ENCODE measurements at regions not wholly inside any gene's neighbourhood (a gene's known extent, or its start where the extent isn't known, plus 50 kb on each side); places are given as distances from the start of the nearest gene placed in this dataset.

DNA sequence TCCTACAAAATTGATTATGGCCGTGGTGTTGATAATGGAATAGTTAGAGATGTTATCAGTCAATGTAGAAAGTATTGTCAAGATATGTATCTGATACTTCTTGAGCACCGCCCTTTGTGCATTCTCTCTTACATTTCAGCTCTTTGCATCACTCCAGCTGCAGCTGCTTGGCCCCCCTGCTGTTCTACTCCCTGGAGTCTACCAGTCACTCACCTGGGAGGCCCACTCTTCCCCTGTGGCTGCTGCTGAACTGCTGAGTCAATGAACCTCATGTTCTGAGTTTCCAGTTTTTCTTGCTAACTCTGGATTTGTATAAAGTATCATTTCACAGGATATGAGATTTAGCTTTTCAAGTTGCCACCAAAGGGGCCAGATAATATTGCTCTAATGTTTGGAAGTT is 312.8 kb upstream of the SLC16A7 start:
- Histone ChIP-seq H3K27me3 (ENCODE audit: control insufficient read depth in 1 of 2, insufficient read depth in 2 of 2, low read length in 2 of 2) (no peaks in the 10 kb centered on the region), H3K4me1 (ENCODE audit: insufficient read depth, low read length) (no peaks in the 10 kb centered on the region), H4K20me1 (ENCODE audit: insufficient read depth, low read length) (no peaks in the 10 kb centered on the region), H2AFZ (ENCODE audit: low read length) (no peak overlapping the region), H3K36me3 (replicated peaks in 1 of 2; ENCODE audit: control insufficient read depth in 1 of 2, insufficient read depth in 2 of 2, low read length in 2 of 2) (no peaks in the 10 kb centered on the region), H3K79me2 (ENCODE audit: insufficient read depth, low read length) (no peaks in the 10 kb centered on the region), H3K4me3 (replicated peaks in 1 of 3; ENCODE audit: insufficient read depth in 1 of 3, low read depth in 2 of 3, low read length in 3 of 3) (no peak overlapping the region), H3K9me3 (ENCODE audit: low read length) (no peaks in the 10 kb centered on the region), H3K27ac (ENCODE audit: extremely low read length, insufficient read depth, low read length) (no peak overlapping the region), H3K9ac (ENCODE audit: insufficient read depth, low read depth, low read length) (no peak overlapping the region), H3K4me2 (ENCODE audit: low read depth, low read length) (no peak overlapping the region)
- in situ Hi-C loops (cut with HindIII; ENCODE audit: extremely low pct_ligation_motif_present, low pct_unique_long_range_greater_than_20kb), result no loop called here
- whole genome bisulfite sequencing (ENCODE audit: low lambda C conversion rate), result 0% methylated on average over 2 of the region's 2 CpGs
- no peak for ATAC-seq
- TF ChIP-seq RBFOX2 (IDR thresholded peaks at IDR 0.05; ENCODE audit: low read depth, low read length), result no peak
- TF ChIP-seq JUNB (CRISPR knock-in tag; IDR thresholded peaks at IDR 0.05; ENCODE audit: borderline replicate concordance), result no peak
- TF ChIP-seq SRSF9 (IDR thresholded peaks at IDR 0.05; ENCODE audit: borderline replicate concordance, insufficient read depth, low read depth, low read length, poor library complexity, severe bottlenecking), result no peak
- no peak for TF ChIP-seq TARDBP (CRISPR knock-in tag; IDR thresholded peaks at IDR 0.05)
- no peak for TF ChIP-seq ZSCAN25 (CRISPR knock-in tag; IDR thresholded peaks at IDR 0.05)
- TF ChIP-seq KAT2B (IDR thresholded peaks at IDR 0.05; ENCODE audit: borderline replicate concordance, low read depth, low read length), result no peak
- TF ChIP-seq, protein P1, sequence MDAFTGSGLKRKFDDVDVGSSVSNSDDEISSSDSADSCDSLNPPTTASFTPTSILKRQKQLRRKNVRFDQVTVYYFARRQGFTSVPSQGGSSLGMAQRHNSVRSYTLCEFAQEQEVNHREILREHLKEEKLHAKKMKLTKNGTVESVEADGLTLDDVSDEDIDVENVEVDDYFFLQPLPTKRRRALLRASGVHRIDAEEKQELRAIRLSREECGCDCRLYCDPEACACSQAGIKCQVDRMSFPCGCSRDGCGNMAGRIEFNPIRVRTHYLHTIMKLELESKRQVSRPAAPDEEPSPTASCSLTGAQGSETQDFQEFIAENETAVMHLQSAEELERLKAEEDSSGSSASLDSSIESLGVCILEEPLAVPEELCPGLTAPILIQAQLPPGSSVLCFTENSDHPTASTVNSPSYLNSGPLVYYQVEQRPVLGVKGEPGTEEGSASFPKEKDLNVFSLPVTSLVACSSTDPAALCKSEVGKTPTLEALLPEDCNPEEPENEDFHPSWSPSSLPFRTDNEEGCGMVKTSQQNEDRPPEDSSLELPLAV (CRISPR knock-in tag; conservative IDR thresholded peaks at IDR 0.05; ENCODE audit: low read depth), result no peak
- no peak for TF ChIP-seq ARNT2 (CRISPR knock-in tag; IDR thresholded peaks at IDR 0.05; ENCODE audit: low read depth)
- no peak for TF ChIP-seq ZNF704 (CRISPR knock-in tag; IDR thresholded peaks at IDR 0.05; ENCODE audit: borderline replicate concordance)
- intact Hi-C loops (cut with micrococcal nuclease; ENCODE audit: unreplicated experiment), result no loop called here
- CTCF ChIA-PET (ENCODE audit: low intra/inter-chr PET ratio, low total read pairs), result no interaction called here
- DNase-seq (ENCODE audit: low spot score), result no peak
- BruUV-seq (replicated peaks), result no TSS peak
- POLR2A ChIA-PET, result no interaction called here
- FAIRE-seq, result no peak

Measured in HepG2 (cell line).